ENCODE measurements at regions not wholly inside any gene's neighbourhood (a gene's known extent, or its start where the extent isn't known, plus 50 kb on each side); places are given as distances from the start of the nearest gene placed in this dataset.
"Not testable (repeated sequence)": the region's sequence is repeated elsewhere in the genome, so short reads cannot be mapped to it uniquely, and the experiment has no call there.

GRCh38 chr4:154149236-154149635 lies 342.4 kb downstream of the DCHS2 start:
- TF ChIP-seq, protein P1, sequence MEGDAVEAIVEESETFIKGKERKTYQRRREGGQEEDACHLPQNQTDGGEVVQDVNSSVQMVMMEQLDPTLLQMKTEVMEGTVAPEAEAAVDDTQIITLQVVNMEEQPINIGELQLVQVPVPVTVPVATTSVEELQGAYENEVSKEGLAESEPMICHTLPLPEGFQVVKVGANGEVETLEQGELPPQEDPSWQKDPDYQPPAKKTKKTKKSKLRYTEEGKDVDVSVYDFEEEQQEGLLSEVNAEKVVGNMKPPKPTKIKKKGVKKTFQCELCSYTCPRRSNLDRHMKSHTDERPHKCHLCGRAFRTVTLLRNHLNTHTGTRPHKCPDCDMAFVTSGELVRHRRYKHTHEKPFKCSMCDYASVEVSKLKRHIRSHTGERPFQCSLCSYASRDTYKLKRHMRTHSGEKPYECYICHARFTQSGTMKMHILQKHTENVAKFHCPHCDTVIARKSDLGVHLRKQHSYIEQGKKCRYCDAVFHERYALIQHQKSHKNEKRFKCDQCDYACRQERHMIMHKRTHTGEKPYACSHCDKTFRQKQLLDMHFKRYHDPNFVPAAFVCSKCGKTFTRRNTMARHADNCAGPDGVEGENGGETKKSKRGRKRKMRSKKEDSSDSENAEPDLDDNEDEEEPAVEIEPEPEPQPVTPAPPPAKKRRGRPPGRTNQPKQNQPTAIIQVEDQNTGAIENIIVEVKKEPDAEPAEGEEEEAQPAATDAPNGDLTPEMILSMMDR (IDR thresholded peaks at IDR 0.05): not testable (repeated sequence)
- not testable (repeated sequence) for TF ChIP-seq EZH2 (IDR thresholded peaks at IDR 0.05; ENCODE audit: borderline replicate concordance, insufficient read depth, low read depth, low read length, poor library complexity, severe bottlenecking)
